ENCODE measurements at regions not wholly inside any gene's neighbourhood (a gene's known extent, or its start where the extent isn't known, plus 50 kb on each side); places are given as distances from the start of the nearest gene placed in this dataset.
"Not testable (repeated sequence)": the region's sequence is repeated elsewhere in the genome, so short reads cannot be mapped to it uniquely, and the experiment has no call there.

- not testable (repeated sequence) for TF ChIP-seq EZH2phosphoT487 (IDR thresholded peaks at IDR 0.05; ENCODE audit: borderline replicate concordance, low read depth, low read length); CTCF (conservative IDR thresholded peaks at IDR 0.05; ENCODE audit: low read length)
Observed at GRCh38 chr5:89794504-89794903, 615.1 kb downstream of the CETN3 start.

Data from OCI-LY7 (cell line).